ENCODE measurements at regions not wholly inside any gene's neighbourhood (a gene's known extent, or its start where the extent isn't known, plus 50 kb on each side); places are given as distances from the start of the nearest gene placed in this dataset.
A peak's percentile ranks its signal among the peaks of the same experiment; 100 is the strongest.

DNA sequence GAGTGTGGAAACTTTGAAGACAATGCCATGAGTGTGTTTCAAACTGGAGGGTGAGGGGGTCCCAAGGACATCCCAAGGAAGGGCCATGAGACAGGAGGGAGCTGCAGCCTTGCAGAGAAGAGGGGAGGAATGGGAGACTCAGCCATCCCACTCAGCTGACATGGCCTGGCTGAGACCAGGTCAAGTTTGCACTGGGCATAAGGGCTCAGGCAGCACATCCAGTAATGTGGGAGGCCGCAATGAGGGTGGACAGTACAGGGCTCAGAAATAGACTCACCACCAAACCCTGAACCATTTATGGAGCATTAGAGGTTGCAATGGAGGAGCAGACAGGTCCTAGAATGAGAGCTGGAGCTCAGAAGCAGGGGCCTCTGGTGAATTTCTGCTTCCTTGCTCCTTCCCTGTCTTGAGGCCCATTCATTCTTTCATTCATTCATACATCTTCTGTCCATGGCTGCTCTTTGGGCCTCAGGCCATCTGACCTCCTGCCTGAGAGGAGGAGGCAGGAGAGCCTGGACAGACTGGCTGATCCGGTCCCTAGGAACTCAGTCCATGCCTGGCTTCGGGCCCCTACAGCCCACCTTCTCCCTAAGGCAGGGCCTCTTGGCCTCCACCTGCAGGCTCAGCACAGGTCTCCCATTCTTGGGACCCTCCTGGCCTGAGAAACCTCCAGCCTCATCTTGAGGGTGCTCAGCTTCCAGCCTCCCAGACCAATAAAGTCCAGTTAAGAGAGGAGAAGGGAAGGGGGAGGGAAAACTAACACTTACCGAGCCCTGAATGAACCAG lies 70.5 kb upstream of the CDH5 start:
- intact Hi-C loops (cut with DNase I; ENCODE audit: low total_unique reads): no loop called here
- WGBS, 5 donors: 76 to 87% (median 85%) methylated on average over 3 to 4 of the region's 4 CpGs
- peak in 1 of 2 donors; percentile 10 for DNase-seq
- no peak overlapping the region for H3K4me3 ChIP-seq
- TF ChIP-seq EP300 (IDR thresholded peaks at IDR 0.05): no peak
- no peak for TF ChIP-seq POLR2A (IDR thresholded peaks at IDR 0.05)
- TF ChIP-seq, protein P1, sequence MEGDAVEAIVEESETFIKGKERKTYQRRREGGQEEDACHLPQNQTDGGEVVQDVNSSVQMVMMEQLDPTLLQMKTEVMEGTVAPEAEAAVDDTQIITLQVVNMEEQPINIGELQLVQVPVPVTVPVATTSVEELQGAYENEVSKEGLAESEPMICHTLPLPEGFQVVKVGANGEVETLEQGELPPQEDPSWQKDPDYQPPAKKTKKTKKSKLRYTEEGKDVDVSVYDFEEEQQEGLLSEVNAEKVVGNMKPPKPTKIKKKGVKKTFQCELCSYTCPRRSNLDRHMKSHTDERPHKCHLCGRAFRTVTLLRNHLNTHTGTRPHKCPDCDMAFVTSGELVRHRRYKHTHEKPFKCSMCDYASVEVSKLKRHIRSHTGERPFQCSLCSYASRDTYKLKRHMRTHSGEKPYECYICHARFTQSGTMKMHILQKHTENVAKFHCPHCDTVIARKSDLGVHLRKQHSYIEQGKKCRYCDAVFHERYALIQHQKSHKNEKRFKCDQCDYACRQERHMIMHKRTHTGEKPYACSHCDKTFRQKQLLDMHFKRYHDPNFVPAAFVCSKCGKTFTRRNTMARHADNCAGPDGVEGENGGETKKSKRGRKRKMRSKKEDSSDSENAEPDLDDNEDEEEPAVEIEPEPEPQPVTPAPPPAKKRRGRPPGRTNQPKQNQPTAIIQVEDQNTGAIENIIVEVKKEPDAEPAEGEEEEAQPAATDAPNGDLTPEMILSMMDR (IDR thresholded peaks at IDR 0.05): no peak
- no peak for TF ChIP-seq POLR2AphosphoS5 (IDR thresholded peaks at IDR 0.05)
- H3K27ac ChIP-seq: no peak overlapping the region
- H3K9me3 ChIP-seq: peaks cover 0 to 7% (median 3%) of the 10 kb centered on the region in 4 donors
- peaks cover 0 to 27% (median 0%) of the 10 kb centered on the region in 3 donors for H3K27me3 ChIP-seq
- H3K36me3 ChIP-seq: no peaks in the 10 kb centered on the region
- no peaks in the 10 kb centered on the region for H3K4me1 ChIP-seq

GRCh38 chr16:66295213-66295612 lies 71.3 kb upstream of the CDH5 start:
- 72 to 87% (median 76%) methylated on average over 6 of the region's 6 CpGs for whole genome bisulfite sequencing, 5 donors
- DNase-seq: peak in 1 of 2 donors; percentile 22

GRCh38 chr16:66294507-66294906 lies 72.0 kb upstream of the CDH5 start:
- intact Hi-C loops (cut with DNase I; ENCODE audit: low total_unique reads): no loop called here
- TF ChIP-seq EP300 (IDR thresholded peaks at IDR 0.05): no peak
- no peak for TF ChIP-seq POLR2AphosphoS5 (IDR thresholded peaks at IDR 0.05)
- TF ChIP-seq, protein P1 (IDR thresholded peaks at IDR 0.05): no peak
- TF ChIP-seq POLR2A (IDR thresholded peaks at IDR 0.05): no peak

More at GRCh38 chr16:66295213-66295612, 71.3 kb upstream of the CDH5 start:
- no peaks in the 10 kb centered on the region for H3K36me3 ChIP-seq
- H3K4me1 ChIP-seq: no peaks in the 10 kb centered on the region
- H3K4me3 ChIP-seq: no peak overlapping the region
- H3K27me3 ChIP-seq: peaks cover 0 to 27% (median 0%) of the 10 kb centered on the region in 3 donors
- intact Hi-C loops (cut with DNase I; ENCODE audit: low total_unique reads): no loop called here
- no peak overlapping the region for H3K27ac ChIP-seq
- TF ChIP-seq, protein P1 (IDR thresholded peaks at IDR 0.05): no peak
- TF ChIP-seq POLR2A (IDR thresholded peaks at IDR 0.05) (no peak), EP300 (IDR thresholded peaks at IDR 0.05) (no peak), POLR2AphosphoS5 (IDR thresholded peaks at IDR 0.05) (no peak)
- H3K9me3 ChIP-seq: no peaks in the 10 kb centered on the region

GRCh38 chr16:66293932-66294331 lies 72.6 kb upstream of the CDH5 start:
- no peaks in the 10 kb centered on the region for H3K36me3 ChIP-seq
- peaks cover 0 to 27% (median 0%) of the 10 kb centered on the region in 3 donors for H3K27me3 ChIP-seq
- H3K9me3 ChIP-seq: no peaks in the 10 kb centered on the region
- WGBS, 5 donors: 51 to 64% (median 58%) methylated on average over 7 of the region's 7 CpGs
- H3K4me1 ChIP-seq: no peaks in the 10 kb centered on the region
- no peak overlapping the region for H3K27ac ChIP-seq
- H3K4me3 ChIP-seq: no peak overlapping the region
- DNase-seq: no peak
- TF ChIP-seq, protein P1 (IDR thresholded peaks at IDR 0.05): no peak
- TF ChIP-seq EP300 (IDR thresholded peaks at IDR 0.05) (no peak), POLR2A (IDR thresholded peaks at IDR 0.05) (no peak), POLR2AphosphoS5 (IDR thresholded peaks at IDR 0.05) (no peak)
- intact Hi-C loops (cut with DNase I; ENCODE audit: low total_unique reads): no loop called here

More at GRCh38 chr16:66294507-66294906, 72.0 kb upstream of the CDH5 start:
- Histone ChIP-seq H3K4me3 (no peak overlapping the region), H3K9me3 (no peaks in the 10 kb centered on the region), H3K36me3 (no peaks in the 10 kb centered on the region), H3K27me3 (peaks cover 0 to 27% (median 0%) of the 10 kb centered on the region in 3 donors), H3K4me1 (no peaks in the 10 kb centered on the region), H3K27ac (no peak overlapping the region)
- DNase-seq: no peak
- WGBS, 5 donors: 84 to 93% (median 90%) methylated on average over 4 of the region's 4 CpGs
